SK-N-SH treated with all-trans-retinoic acid at 6 μM for 48 hours (cell line): ENCODE measurements at regions not wholly inside any gene's neighbourhood (a gene's known extent, or its start where the extent isn't known, plus 50 kb on each side); places are given as distances from the start of the nearest gene placed in this dataset.

ENCODE experiments used
- ARNTL ChIP-seq: fragments of 450-650 bp; formaldehyde crosslinking; IDR thresholded peaks from 2 replicates; pipeline ENCODE4 v1.5.0; 2020; ENCODE audit warnings: low read depth, mild to moderate bottlenecking, moderate library complexity, borderline replicate concordance
- GLIS3 ChIP-seq: fragments of 250-450 bp; sonication (Bioruptor Pico); IDR thresholded peaks from 2 replicates; pipeline ENCODE4 v1.5.0; 2020; ENCODE audit warnings: mild to moderate bottlenecking, moderate library complexity
- ISL1 ChIP-seq: fragments of 250-450 bp; sonication (Bioruptor Pico); IDR thresholded peaks from 2 replicates; pipeline ENCODE4 v2.1.2; 2022; ENCODE audit warnings: mild to moderate bottlenecking, moderate library complexity
- SNAI2 ChIP-seq: fragments of 250-450 bp; sonication (Bioruptor Pico); IDR thresholded peaks from 2 replicates; pipeline ENCODE4 v1.5.0; 2020; ENCODE audit warnings: mild to moderate bottlenecking, moderate library complexity
- ZFP30 ChIP-seq: fragments of 450-650 bp; formaldehyde crosslinking; IDR thresholded peaks from 2 replicates; pipeline ENCODE4 v1.5.0; 2022; ENCODE audit warnings: mild to moderate bottlenecking, moderate library complexity
- ZNF8 ChIP-seq: fragments of 450-650 bp; formaldehyde crosslinking; IDR thresholded peaks from 2 replicates; pipeline ENCODE4 v1.5.0; 2020; ENCODE audit warnings: mild to moderate bottlenecking, moderate library complexity
- TF ChIP-seq, protein P1 (sequence below): fragments of 250-450 bp; sonication (Bioruptor Pico); IDR thresholded peaks from 2 replicates; pipeline ENCODE4 v1.5.1; 2020; ENCODE audit warnings: low read depth, mild to moderate bottlenecking, moderate library complexity

DNA sequence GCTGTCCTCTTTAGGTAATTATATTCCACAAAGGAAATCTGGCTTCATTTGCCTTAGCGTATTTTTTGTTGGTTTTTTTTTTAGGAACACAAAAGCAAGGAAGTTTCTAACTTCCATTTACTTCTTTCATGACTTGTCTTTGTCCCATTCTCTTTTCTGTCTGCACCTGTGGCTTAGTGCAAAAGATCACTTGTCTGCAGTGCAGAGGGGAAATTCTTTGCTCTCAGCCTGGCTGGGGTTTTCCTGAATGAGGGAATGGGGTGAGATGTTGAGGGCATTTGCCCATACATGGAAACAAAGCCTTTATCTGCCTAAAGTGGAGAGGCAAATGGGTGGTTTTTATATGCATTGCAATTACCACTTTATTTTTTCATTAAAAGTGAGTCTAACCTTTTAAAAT is 361.1 kb upstream of the IGFBP3 start:
- TF ChIP-seq SNAI2 (CRISPR knock-in tag) (no peak), ARNTL (CRISPR knock-in tag) (no peak), ISL1 (CRISPR knock-in tag) (no peak), GLIS3 (no peak), ZNF8 (CRISPR knock-in tag) (no peak), ZFP30 (CRISPR knock-in tag) (no peak)
- TF ChIP-seq, protein P1, sequence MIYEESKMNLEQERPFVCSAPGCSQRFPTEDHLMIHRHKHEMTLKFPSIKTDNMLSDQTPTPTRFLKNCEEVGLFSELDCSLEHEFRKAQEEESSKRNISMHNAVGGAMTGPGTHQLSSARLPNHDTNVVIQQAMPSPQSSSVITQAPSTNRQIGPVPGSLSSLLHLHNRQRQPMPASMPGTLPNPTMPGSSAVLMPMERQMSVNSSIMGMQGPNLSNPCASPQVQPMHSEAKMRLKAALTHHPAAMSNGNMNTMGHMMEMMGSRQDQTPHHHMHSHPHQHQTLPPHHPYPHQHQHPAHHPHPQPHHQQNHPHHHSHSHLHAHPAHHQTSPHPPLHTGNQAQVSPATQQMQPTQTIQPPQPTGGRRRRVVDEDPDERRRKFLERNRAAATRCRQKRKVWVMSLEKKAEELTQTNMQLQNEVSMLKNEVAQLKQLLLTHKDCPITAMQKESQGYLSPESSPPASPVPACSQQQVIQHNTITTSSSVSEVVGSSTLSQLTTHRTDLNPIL (CRISPR knock-in tag): no peak
